ENCODE measurements at regions not wholly inside any gene's neighbourhood (a gene's known extent, or its start where the extent isn't known, plus 50 kb on each side); places are given as distances from the start of the nearest gene placed in this dataset.

- no peak for ATAC-seq
- Histone ChIP-seq H3K4me3 (no peak overlapping the region), H3K4me1 (no peaks in the 10 kb centered on the region), H3K27ac (no peak overlapping the region), H3K9me3 (no peaks in the 10 kb centered on the region), H3K27me3 (no peaks in the 10 kb centered on the region), H3K36me3 (replicated peaks in 1 of 2; ENCODE audit: insufficient read depth in 1 of 2, low read depth in 2 of 2) (no peaks in the 10 kb centered on the region)
- intact Hi-C loops (cut with DNase I) = no loop called here
- WGBS, 2 donors = 72 to 81% methylated on average over 2 of the region's 2 CpGs
- no peak for DNase-seq
- TF ChIP-seq CTCF (IDR thresholded peaks at IDR 0.05) (no peak), POLR2A (IDR thresholded peaks at IDR 0.05) (no peak)
Measured at GRCh38 chr6:145071836-145072235, 663.5 kb downstream of the EPM2A start.

GRCh38 chr6:145073811-145074210, 661.5 kb downstream of the EPM2A start:
- Histone ChIP-seq H3K27ac (no peak overlapping the region), H3K9me3 (no peaks in the 10 kb centered on the region), H3K4me1 (no peaks in the 10 kb centered on the region), H3K4me3 (no peak overlapping the region), H3K36me3 (replicated peaks in 1 of 2; ENCODE audit: insufficient read depth in 1 of 2, low read depth in 2 of 2) (no peaks in the 10 kb centered on the region), H3K27me3 (no peaks in the 10 kb centered on the region)
- TF ChIP-seq POLR2A (IDR thresholded peaks at IDR 0.05) (no peak), CTCF (IDR thresholded peaks at IDR 0.05) (no peak)
- no peak for ATAC-seq
- 48 to 64% methylated on average over 2 of the region's 2 CpGs for WGBS, 2 donors
- intact Hi-C loops (cut with DNase I) = no loop called here
- DNase-seq = no peak

GRCh38 chr6:145074805-145075204, 660.5 kb downstream of the EPM2A start:
- TF ChIP-seq POLR2A (IDR thresholded peaks at IDR 0.05) = no peak
- TF ChIP-seq CTCF (IDR thresholded peaks at IDR 0.05) = no peak
- ATAC-seq (no peak), DNase-seq (no peak)
- Histone ChIP-seq H3K4me3 (no peak overlapping the region), H3K36me3 (replicated peaks in 1 of 2; ENCODE audit: insufficient read depth in 1 of 2, low read depth in 2 of 2) (no peaks in the 10 kb centered on the region), H3K9me3 (no peaks in the 10 kb centered on the region), H3K27ac (no peak overlapping the region), H3K4me1 (no peaks in the 10 kb centered on the region), H3K27me3 (no peaks in the 10 kb centered on the region)
- intact Hi-C loops (cut with DNase I) = no loop called here

- WGBS, 2 donors = 38 to 60% methylated on average over 1 of the region's 1 CpG
- intact Hi-C loops (cut with DNase I) = no loop called here
Measured at GRCh38 chr6:145075425-145075824, 659.9 kb downstream of the EPM2A start.

More at GRCh38 chr6:145075425-145075824, 659.9 kb downstream of the EPM2A start:
- Histone ChIP-seq H3K4me1 (no peaks in the 10 kb centered on the region), H3K27ac (no peak overlapping the region), H3K36me3 (replicated peaks in 1 of 2; ENCODE audit: insufficient read depth in 1 of 2, low read depth in 2 of 2) (no peaks in the 10 kb centered on the region), H3K4me3 (no peak overlapping the region), H3K9me3 (no peaks in the 10 kb centered on the region), H3K27me3 (no peaks in the 10 kb centered on the region)
- TF ChIP-seq POLR2A (IDR thresholded peaks at IDR 0.05) (no peak), CTCF (IDR thresholded peaks at IDR 0.05) (no peak)
- no peak for ATAC-seq
- no peak for DNase-seq
